ENCODE measurements at regions not wholly inside any gene's neighbourhood (a gene's known extent, or its start where the extent isn't known, plus 50 kb on each side); places are given as distances from the start of the nearest gene placed in this dataset.

DNA sequence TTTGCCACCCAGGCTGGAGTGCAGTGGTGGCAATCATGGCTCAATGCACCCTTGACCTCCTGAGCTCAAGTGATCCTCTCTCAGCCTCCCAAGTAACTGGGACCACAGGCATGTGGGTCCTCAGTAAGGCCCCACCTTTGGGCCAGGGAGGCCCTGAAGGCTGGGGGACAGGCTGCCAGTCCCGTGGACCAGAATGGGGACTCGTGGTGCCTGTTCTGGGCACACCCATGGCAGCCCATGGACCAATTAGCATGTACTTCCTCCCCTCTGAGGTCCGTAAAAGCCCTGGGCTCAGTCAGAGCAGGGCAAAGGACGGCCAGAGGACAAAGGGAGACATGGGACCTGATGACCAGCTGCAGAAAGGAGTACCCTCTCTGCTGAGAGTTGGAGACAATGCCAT is 1590.8 kb downstream of the KHDRBS2 start:
- Histone ChIP-seq H3K27me3 (ENCODE audit: control insufficient read depth, extremely low read depth, insufficient read depth, low read length) (no peaks in the 10 kb centered on the region), H3K9me3 (ENCODE audit: control insufficient read depth, low read depth, low read length) (no peaks in the 10 kb centered on the region), H3K79me2 (ENCODE audit: control insufficient read depth, insufficient read depth, low read length) (no peaks in the 10 kb centered on the region), H3K4me2 (ENCODE audit: control insufficient read depth, extremely low read depth, insufficient read depth, low read depth, low read length) (no peak overlapping the region), H3K4me3 (ENCODE audit: control insufficient read depth in 2 of 3, extremely low read depth in 1 of 3, insufficient read depth in 2 of 3, low read depth in 1 of 3, low read length in 3 of 3) (no peak overlapping the region), H4K20me1 (ENCODE audit: control insufficient read depth, extremely low read depth, insufficient read depth, low read length) (no peaks in the 10 kb centered on the region), H2AFZ (ENCODE audit: control insufficient read depth, low read length) (no peak overlapping the region), H3K27ac (ENCODE audit: control insufficient read depth, insufficient read depth, low read length) (no peak overlapping the region), H3K36me3 (ENCODE audit: control insufficient read depth in 2 of 2, extremely low read depth in 1 of 2, insufficient read depth in 2 of 2, low read length in 2 of 2) (no peaks in the 10 kb centered on the region), H3K4me1 (ENCODE audit: control insufficient read depth, extremely low read depth, insufficient read depth, low read length) (no peaks in the 10 kb centered on the region), H3K9me1 (ENCODE audit: control insufficient read depth, extremely low read depth, insufficient read depth, low read length) (no peaks in the 10 kb centered on the region), H3K9ac (ENCODE audit: control insufficient read depth, extremely low read depth, insufficient read depth, low read length) (no peak overlapping the region)
- DNase-seq (ENCODE audit: low read depth, low spot score) (no peak), FAIRE-seq (no peak)
- dilution Hi-C loops (cut with MboI; ENCODE audit: extremely low pct_ligation_motif_present, low sequenced_read_pairs) = no loop called here
- no peak for TF ChIP-seq CTCF (optimal IDR thresholded peaks at IDR 0.05 in 1 of 3, IDR thresholded peaks at IDR 0.05 in 1 of 3, conservative IDR thresholded peaks at IDR 0.05 in 1 of 3; ENCODE audit: extremely low read depth in 1 of 3, insufficient read depth in 2 of 3, low read length in 3 of 3)
- no peak for TF ChIP-seq EZH2 (IDR thresholded peaks at IDR 0.05; ENCODE audit: low read length)

GRCh38 chr6:60687085-60687484 is 1598.9 kb downstream of the KHDRBS2 start:
- DNase-seq (ENCODE audit: low read depth, low spot score) (no peak), FAIRE-seq (no peak)
- Histone ChIP-seq H3K9me1 (ENCODE audit: control insufficient read depth, extremely low read depth, insufficient read depth, low read length) (no peaks in the 10 kb centered on the region), H3K27ac (ENCODE audit: control insufficient read depth, insufficient read depth, low read length) (no peak overlapping the region), H3K36me3 (ENCODE audit: control insufficient read depth in 2 of 2, extremely low read depth in 1 of 2, insufficient read depth in 2 of 2, low read length in 2 of 2) (no peaks in the 10 kb centered on the region), H3K9ac (ENCODE audit: control insufficient read depth, extremely low read depth, insufficient read depth, low read length) (no peak overlapping the region), H3K9me3 (ENCODE audit: control insufficient read depth, low read depth, low read length) (no peaks in the 10 kb centered on the region), H3K4me2 (ENCODE audit: control insufficient read depth, extremely low read depth, insufficient read depth, low read depth, low read length) (no peak overlapping the region), H3K4me3 (ENCODE audit: control insufficient read depth in 2 of 3, extremely low read depth in 1 of 3, insufficient read depth in 2 of 3, low read depth in 1 of 3, low read length in 3 of 3) (no peak overlapping the region), H4K20me1 (ENCODE audit: control insufficient read depth, extremely low read depth, insufficient read depth, low read length) (no peaks in the 10 kb centered on the region), H3K4me1 (ENCODE audit: control insufficient read depth, extremely low read depth, insufficient read depth, low read length) (no peaks in the 10 kb centered on the region), H2AFZ (ENCODE audit: control insufficient read depth, low read length) (no peak overlapping the region), H3K79me2 (ENCODE audit: control insufficient read depth, insufficient read depth, low read length) (no peaks in the 10 kb centered on the region), H3K27me3 (ENCODE audit: control insufficient read depth, extremely low read depth, insufficient read depth, low read length) (no peaks in the 10 kb centered on the region)
- dilution Hi-C loops (cut with MboI; ENCODE audit: extremely low pct_ligation_motif_present, low sequenced_read_pairs) = no loop called here
- TF ChIP-seq EZH2 (IDR thresholded peaks at IDR 0.05; ENCODE audit: low read length) (no peak), CTCF (optimal IDR thresholded peaks at IDR 0.05 in 1 of 3, IDR thresholded peaks at IDR 0.05 in 1 of 3, conservative IDR thresholded peaks at IDR 0.05 in 1 of 3; ENCODE audit: extremely low read depth in 1 of 3, insufficient read depth in 2 of 3, low read length in 3 of 3) (no peak)
